ENCODE measurements at regions not wholly inside any gene's neighbourhood (a gene's known extent, or its start where the extent isn't known, plus 50 kb on each side); places are given as distances from the start of the nearest gene placed in this dataset.

- WGBS (ENCODE audit: insufficient coverage, insufficient read length), result no CpG with 5 or more reads among the region's 28 CpGs
- Histone ChIP-seq H3K27me3 (ENCODE audit: control insufficient read depth, insufficient read depth, low read length) (no peaks in the 10 kb centered on the region), H3K4me1 (ENCODE audit: control insufficient read depth, insufficient read depth, low read length) (no peaks in the 10 kb centered on the region), H3K27ac (ENCODE audit: low read length) (no peak overlapping the region), H3K9me3 (ENCODE audit: control insufficient read depth, insufficient read depth, low read length) (no peaks in the 10 kb centered on the region), H3K36me3 (ENCODE audit: control insufficient read depth, insufficient read depth, low read length) (no peaks in the 10 kb centered on the region), H3K4me3 (ENCODE audit: low read length) (no peak overlapping the region)
- DNase-seq (ENCODE audit: low read depth, low spot score), result no peak
Measured at GRCh38 chr14:104299993-104300761, 161.8 kb downstream of the KIF26A start.

GRCh38 chr14:104301731-104302460 lies 163.5 kb downstream of the KIF26A start:
- no peak overlapping the region for H3K4me3 ChIP-seq (ENCODE audit: low read length)
- H3K27me3 ChIP-seq (ENCODE audit: control insufficient read depth, insufficient read depth, low read length), result no peaks in the 10 kb centered on the region
- H3K9me3 ChIP-seq (ENCODE audit: control insufficient read depth, insufficient read depth, low read length), result no peaks in the 10 kb centered on the region
- H3K27ac ChIP-seq (ENCODE audit: low read length), result no peak overlapping the region
- H3K4me1 ChIP-seq (ENCODE audit: control insufficient read depth, insufficient read depth, low read length), result no peaks in the 10 kb centered on the region; the same call in 1 of the 2 replicates
- DNase-seq (ENCODE audit: low read depth, low spot score), result no peak
- no CpG with 5 or more reads among the region's 29 CpGs for WGBS (ENCODE audit: insufficient coverage, insufficient read length)
- no peaks in the 10 kb centered on the region for H3K36me3 ChIP-seq (ENCODE audit: control insufficient read depth, insufficient read depth, low read length)

- WGBS (ENCODE audit: insufficient coverage, insufficient read length), result no CpG with 5 or more reads among the region's 16 CpGs
- DNase-seq (ENCODE audit: low read depth, low spot score), result no peak
- Histone ChIP-seq H3K36me3 (ENCODE audit: control insufficient read depth, insufficient read depth, low read length) (no peaks in the 10 kb centered on the region), H3K27ac (ENCODE audit: low read length) (no peak overlapping the region), H3K9me3 (ENCODE audit: control insufficient read depth, insufficient read depth, low read length) (no peaks in the 10 kb centered on the region), H3K4me3 (ENCODE audit: low read length) (no peak overlapping the region), H3K4me1 (ENCODE audit: control insufficient read depth, insufficient read depth, low read length) (no peaks in the 10 kb centered on the region; the same call in 1 of the 2 replicates), H3K27me3 (ENCODE audit: control insufficient read depth, insufficient read depth, low read length) (no peaks in the 10 kb centered on the region)
Measured at GRCh38 chr14:104302794-104303405, 164.5 kb downstream of the KIF26A start.

DNA sequence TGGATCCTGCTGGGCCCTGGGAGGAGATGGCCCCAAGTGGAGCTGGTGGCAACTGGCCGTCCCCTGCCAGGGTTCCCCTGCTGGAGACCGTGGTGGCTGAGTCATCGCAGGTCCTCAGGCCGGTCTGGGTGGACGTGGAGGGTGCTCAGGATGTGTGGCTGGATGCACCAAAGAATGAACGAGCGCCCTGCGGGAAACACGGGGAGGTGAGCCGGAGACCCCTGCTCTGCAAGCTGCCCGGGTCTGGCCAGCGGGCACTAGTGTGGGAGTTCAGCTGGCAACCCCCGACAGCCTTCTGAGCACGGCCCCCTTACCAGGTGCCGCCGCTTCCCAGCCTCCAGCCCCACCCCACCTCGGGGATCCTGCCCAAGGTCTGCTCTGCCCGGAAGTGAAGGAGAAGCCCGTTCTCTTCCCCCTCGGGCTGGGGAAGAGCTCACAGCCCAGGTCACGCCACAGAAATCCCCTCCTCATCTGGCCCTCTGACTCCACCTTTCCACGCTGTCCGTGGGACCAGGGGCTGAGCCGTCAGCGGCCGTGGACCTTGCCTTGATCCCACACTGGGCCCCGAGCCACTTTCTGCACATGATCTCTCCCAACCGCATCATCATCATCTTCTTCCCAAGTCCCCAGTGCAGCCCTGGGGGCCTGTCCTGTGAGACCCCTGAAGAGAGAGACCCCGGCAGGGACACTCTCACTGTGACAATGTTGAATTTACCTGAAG lies 165.5 kb downstream of the KIF26A start:
- H3K4me3 ChIP-seq (ENCODE audit: low read length), result no peak overlapping the region
- H3K36me3 ChIP-seq (ENCODE audit: control insufficient read depth, insufficient read depth, low read length), result no peaks in the 10 kb centered on the region
- no CpG with 5 or more reads among the region's 29 CpGs for WGBS (ENCODE audit: insufficient coverage, insufficient read length)
- no peak overlapping the region for H3K27ac ChIP-seq (ENCODE audit: low read length)
- H3K9me3 ChIP-seq (ENCODE audit: control insufficient read depth, insufficient read depth, low read length), result no peaks in the 10 kb centered on the region
- no peaks in the 10 kb centered on the region for H3K27me3 ChIP-seq (ENCODE audit: control insufficient read depth, insufficient read depth, low read length)
- no peaks in the 10 kb centered on the region; the same call in 1 of the 2 replicates for H3K4me1 ChIP-seq (ENCODE audit: control insufficient read depth, insufficient read depth, low read length)
- no peak for DNase-seq (ENCODE audit: low read depth, low spot score)

DNA sequence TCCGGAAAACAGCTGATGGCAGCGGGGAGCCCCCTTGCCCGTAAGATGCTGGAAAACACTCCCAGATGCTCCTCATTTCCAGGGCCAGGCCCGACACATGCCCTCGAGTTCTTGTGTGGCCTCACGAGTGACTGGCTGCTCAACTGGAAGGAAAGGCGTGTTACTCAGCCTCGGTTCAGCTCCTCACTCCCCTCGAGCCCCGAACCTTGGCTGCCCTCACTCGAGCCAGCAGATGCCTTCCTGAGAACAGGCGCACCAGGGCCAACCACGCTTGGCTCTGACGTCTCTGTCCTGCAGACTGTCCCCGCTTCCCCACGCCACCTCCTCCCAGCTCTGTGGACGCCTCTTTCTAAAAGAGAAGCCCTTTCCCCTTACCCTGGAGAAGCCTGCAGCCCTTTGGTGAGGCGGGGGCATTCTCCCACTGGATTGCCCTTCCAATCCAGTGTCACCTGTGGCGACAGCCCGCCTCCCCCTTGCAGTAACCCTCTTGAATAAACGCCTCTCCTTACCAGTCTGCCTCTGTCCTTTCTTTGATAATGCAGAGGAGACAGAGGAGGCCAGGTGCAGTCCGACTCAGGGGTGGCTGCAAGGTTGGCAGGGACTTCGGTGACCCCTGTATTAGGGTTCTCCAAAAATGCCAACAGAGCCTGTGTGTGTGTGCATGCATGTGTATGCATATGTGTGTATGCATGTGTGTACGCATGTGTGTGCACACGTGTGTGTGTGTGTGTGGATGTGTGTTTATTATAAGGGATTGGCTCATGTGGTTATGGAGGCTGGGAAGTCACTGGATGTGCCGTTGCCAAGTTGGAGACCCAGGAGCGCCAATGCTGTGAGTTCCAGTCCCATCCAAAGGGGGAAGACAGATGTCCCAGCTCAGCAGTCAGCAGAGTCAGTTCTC lies 166.3 kb downstream of the KIF26A start:
- no CpG with 5 or more reads among the region's 27 CpGs for WGBS (ENCODE audit: insufficient coverage, insufficient read length)
- no peak overlapping the region for H3K4me3 ChIP-seq (ENCODE audit: low read length)
- no peaks in the 10 kb centered on the region for H3K9me3 ChIP-seq (ENCODE audit: control insufficient read depth, insufficient read depth, low read length)
- H3K4me1 ChIP-seq (ENCODE audit: control insufficient read depth, insufficient read depth, low read length), result no peaks in the 10 kb centered on the region; the same call in 1 of the 2 replicates
- DNase-seq (ENCODE audit: low read depth, low spot score), result no peak
- no peak overlapping the region for H3K27ac ChIP-seq (ENCODE audit: low read length)
- no peaks in the 10 kb centered on the region for H3K36me3 ChIP-seq (ENCODE audit: control insufficient read depth, insufficient read depth, low read length)
- H3K27me3 ChIP-seq (ENCODE audit: control insufficient read depth, insufficient read depth, low read length), result no peaks in the 10 kb centered on the region

GRCh38 chr14:104305511-104306449 lies 167.4 kb downstream of the KIF26A start:
- Histone ChIP-seq H3K36me3 (ENCODE audit: control insufficient read depth, insufficient read depth, low read length) (no peaks in the 10 kb centered on the region), H3K4me1 (ENCODE audit: control insufficient read depth, insufficient read depth, low read length) (no peaks in the 10 kb centered on the region; the same call in 1 of the 2 replicates), H3K9me3 (ENCODE audit: control insufficient read depth, insufficient read depth, low read length) (no peaks in the 10 kb centered on the region), H3K4me3 (ENCODE audit: low read length) (no peak overlapping the region), H3K27me3 (ENCODE audit: control insufficient read depth, insufficient read depth, low read length) (no peaks in the 10 kb centered on the region), H3K27ac (ENCODE audit: low read length) (no peak overlapping the region)
- DNase-seq (ENCODE audit: low read depth, low spot score), result no peak
- WGBS (ENCODE audit: insufficient coverage, insufficient read length), result no CpG with 5 or more reads among the region's 29 CpGs

DNA sequence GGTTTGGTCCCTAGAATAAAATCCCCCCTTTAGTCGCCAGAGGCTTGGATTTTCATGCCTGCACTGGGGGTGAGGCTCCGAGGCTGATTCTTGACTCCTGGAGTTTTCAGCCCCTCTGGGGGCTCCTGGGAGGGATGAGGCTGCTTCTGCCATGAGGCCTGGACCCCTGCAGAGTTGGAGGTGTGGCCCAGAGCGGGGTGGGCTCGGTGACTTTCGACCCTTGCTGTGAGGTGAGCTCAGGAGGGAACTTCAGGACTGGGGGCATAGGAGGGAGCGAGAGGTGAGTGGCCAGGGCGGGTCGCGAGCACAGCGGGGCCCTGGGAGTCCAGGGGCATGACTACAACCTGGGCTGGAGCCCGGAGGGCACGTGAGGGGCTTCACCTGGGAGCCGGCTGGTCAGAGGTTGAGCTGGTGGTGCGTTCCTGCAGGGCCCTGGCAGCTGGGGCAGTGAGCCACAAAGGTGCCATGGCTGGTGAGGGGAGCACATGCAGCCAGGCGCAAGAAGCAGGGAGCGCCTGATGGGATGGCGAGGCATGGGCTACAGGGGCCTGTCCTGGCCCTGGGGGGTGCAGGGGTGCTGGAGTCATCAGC lies 168.2 kb downstream of the KIF26A start:
- Histone ChIP-seq H3K36me3 (ENCODE audit: control insufficient read depth, insufficient read depth, low read length) (no peaks in the 10 kb centered on the region), H3K4me3 (ENCODE audit: low read length) (no peak overlapping the region), H3K27ac (ENCODE audit: low read length) (no peak overlapping the region), H3K9me3 (ENCODE audit: control insufficient read depth, insufficient read depth, low read length) (no peaks in the 10 kb centered on the region), H3K27me3 (ENCODE audit: control insufficient read depth, insufficient read depth, low read length) (no peaks in the 10 kb centered on the region), H3K4me1 (ENCODE audit: control insufficient read depth, insufficient read depth, low read length) (no peaks in the 10 kb centered on the region; the same call in 1 of the 2 replicates)
- DNase-seq (ENCODE audit: low read depth, low spot score), result no peak
- WGBS (ENCODE audit: insufficient coverage, insufficient read length), result no CpG with 5 or more reads among the region's 17 CpGs

- DNase-seq (ENCODE audit: low read depth, low spot score), result no peak
- H3K9me3 ChIP-seq (ENCODE audit: control insufficient read depth, insufficient read depth, low read length), result no peaks in the 10 kb centered on the region
- no peak overlapping the region for H3K27ac ChIP-seq (ENCODE audit: low read length)
- WGBS (ENCODE audit: insufficient coverage, insufficient read length), result no CpG with 5 or more reads among the region's 7 CpGs
- no peaks in the 10 kb centered on the region for H3K36me3 ChIP-seq (ENCODE audit: control insufficient read depth, insufficient read depth, low read length)
- no peaks in the 10 kb centered on the region for H3K27me3 ChIP-seq (ENCODE audit: control insufficient read depth, insufficient read depth, low read length)
- H3K4me1 ChIP-seq (ENCODE audit: control insufficient read depth, insufficient read depth, low read length), result no peaks in the 10 kb centered on the region; the same call in 1 of the 2 replicates
- H3K4me3 ChIP-seq (ENCODE audit: low read length), result no peak overlapping the region
Measured at GRCh38 chr14:104307246-104307626, 168.8 kb downstream of the KIF26A start.

All from iPS DF 6.9 (cell line).